Esophagus squamous epithelium (tissue), 4 donors: ENCODE measurements at regions not wholly inside any gene's neighbourhood (a gene's known extent, or its start where the extent isn't known, plus 50 kb on each side); places are given as distances from the start of the nearest gene placed in this dataset.

Experiments
- POLR2A ChIP-seq, 4 donors: fragments of 450-650 bp; IDR thresholded peaks; one replicate each; pipeline ENCODE4 v1.6.1; 2017; ENCODE audit warnings: antibody characterized with exemption in 4 of 4, mild to moderate bottlenecking in 4 of 4, moderate library complexity in 3 of 4
- TF ChIP-seq, protein P1 (sequence below), 6 experiments: fragments of 450-650 bp in 4 of 6; fragments of 200-600 bp in 2 of 6; sonication (generic) in 2 of 6; IDR thresholded peaks; one replicate each; pipeline ENCODE4 v1.5.1; 2016 to 2019; ENCODE audit warnings: antibody characterized with exemption in 6 of 6, mild to moderate bottlenecking in 4 of 6, moderate library complexity in 4 of 6

DNA sequence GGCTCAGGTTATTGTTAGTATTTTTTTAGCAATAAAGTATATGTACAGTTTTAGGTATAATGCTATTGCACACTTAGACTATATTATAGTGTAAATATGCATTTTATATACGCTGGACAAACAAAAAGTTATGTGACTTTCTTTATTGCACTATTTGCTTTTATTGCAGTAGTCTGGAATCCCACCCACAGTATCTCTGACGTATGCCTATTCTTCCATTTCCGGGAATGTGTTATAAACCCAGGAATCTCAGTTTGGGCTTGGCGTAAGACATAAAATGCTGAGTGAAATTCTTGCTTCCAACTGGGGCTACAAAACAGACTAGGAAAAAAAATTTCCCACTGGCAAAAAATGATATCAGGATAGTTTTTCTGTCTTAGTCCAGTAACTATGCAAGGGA, 119.1 kb downstream of the HTR1A start:
- TF ChIP-seq, protein P1, sequence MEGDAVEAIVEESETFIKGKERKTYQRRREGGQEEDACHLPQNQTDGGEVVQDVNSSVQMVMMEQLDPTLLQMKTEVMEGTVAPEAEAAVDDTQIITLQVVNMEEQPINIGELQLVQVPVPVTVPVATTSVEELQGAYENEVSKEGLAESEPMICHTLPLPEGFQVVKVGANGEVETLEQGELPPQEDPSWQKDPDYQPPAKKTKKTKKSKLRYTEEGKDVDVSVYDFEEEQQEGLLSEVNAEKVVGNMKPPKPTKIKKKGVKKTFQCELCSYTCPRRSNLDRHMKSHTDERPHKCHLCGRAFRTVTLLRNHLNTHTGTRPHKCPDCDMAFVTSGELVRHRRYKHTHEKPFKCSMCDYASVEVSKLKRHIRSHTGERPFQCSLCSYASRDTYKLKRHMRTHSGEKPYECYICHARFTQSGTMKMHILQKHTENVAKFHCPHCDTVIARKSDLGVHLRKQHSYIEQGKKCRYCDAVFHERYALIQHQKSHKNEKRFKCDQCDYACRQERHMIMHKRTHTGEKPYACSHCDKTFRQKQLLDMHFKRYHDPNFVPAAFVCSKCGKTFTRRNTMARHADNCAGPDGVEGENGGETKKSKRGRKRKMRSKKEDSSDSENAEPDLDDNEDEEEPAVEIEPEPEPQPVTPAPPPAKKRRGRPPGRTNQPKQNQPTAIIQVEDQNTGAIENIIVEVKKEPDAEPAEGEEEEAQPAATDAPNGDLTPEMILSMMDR (IDR thresholded peaks at IDR 0.05), result no peak
- no peak for TF ChIP-seq POLR2A (IDR thresholded peaks at IDR 0.05)
